OCI-LY7 (cell line): ENCODE measurements at regions not wholly inside any gene's neighbourhood (a gene's known extent, or its start where the extent isn't known, plus 50 kb on each side); places are given as distances from the start of the nearest gene placed in this dataset.

Experiments used
- BruUV-seq: library from RNA; stranded (reverse); fragments of 400-500 nt; replicated peaks from 2 replicates; lab custom pipeline; 2021; lab: Mats Ljungman, UMichigan
- CTCF ChIA-PET: fragments of 300-600 bp; sonication (Branson Sonifier 250); formaldehyde crosslinking; loops from one replicate; lab custom pipeline; 2022; ENCODE audit warnings: antibody characterized with exemption; ENCODE audit not compliant: unreplicated experiment; lab: Charles Lee
- POLR2A ChIA-PET: fragments of 300-600 bp; sonication (Branson Sonifier 250); formaldehyde crosslinking; loops from one replicate; lab custom pipeline; 2022; ENCODE audit warnings: antibody characterized with exemption; lab: Charles Lee
- DNase-seq: peaks from one replicate; pipeline ENCODE4 v3.0.0-alpha.2; 2015; ENCODE audit warnings: low spot score
- H2AFZ ChIP-seq: fragments of 200-600 bp; sonication (generic), shearing (Covaris generic); 2 replicates; pipeline ENCODE4 v1.6.1; 2014; ENCODE audit warnings: mild to moderate bottlenecking, antibody characterized with exemption, low read length, moderate library complexity
- H3K27ac ChIP-seq: fragments of 200-600 bp; sonication (generic); 2 replicates; pipeline ENCODE4 v1.5.1; 2014; ENCODE audit warnings: mixed run types, low read depth, mild to moderate bottlenecking, moderate library complexity, low read length, inconsistent platforms; ENCODE audit not compliant: poor library complexity, severe bottlenecking
- H3K36me3 ChIP-seq: fragments of 200-600 bp; sonication (generic); 2 replicates; pipeline ENCODE4 v1.6.1; 2014; ENCODE audit warnings: mild to moderate bottlenecking, antibody characterized with exemption, low read length, moderate library complexity, mixed read lengths; ENCODE audit not compliant: insufficient read depth
- H3K4me1 ChIP-seq: fragments of 200-600 bp; sonication (generic); 2 replicates; pipeline ENCODE4 v1.5.1; 2014; ENCODE audit warnings: mild to moderate bottlenecking, low read length; ENCODE audit not compliant: insufficient read depth, poor library complexity, severe bottlenecking
- H3K4me2 ChIP-seq: fragments of 200-600 bp; sonication (generic); 2 replicates; pipeline ENCODE4 v1.6.1; 2014; ENCODE audit warnings: mild to moderate bottlenecking, low read length
- H3K4me3 ChIP-seq: fragments of 200-600 bp; sonication (generic); 2 replicates; pipeline ENCODE4 v1.5.1; 2014; ENCODE audit warnings: mild to moderate bottlenecking, low read depth, low read length; ENCODE audit not compliant: poor library complexity, severe bottlenecking
- H3K79me2 ChIP-seq: fragments of 200-600 bp; sonication (generic); 2 replicates; pipeline ENCODE4 v1.6.1; 2016; ENCODE audit warnings: low read depth, mild to moderate bottlenecking, low read length, moderate library complexity, mixed read lengths; ENCODE audit not compliant: insufficient read depth
- H3K9me2 ChIP-seq: fragments of 200-600 bp; sonication (generic); 2 replicates; pipeline ENCODE4 v1.6.1; 2016; ENCODE audit warnings: mild to moderate bottlenecking, low read length, mixed read lengths; ENCODE audit not compliant: insufficient read depth
- H3K9me3 ChIP-seq: fragments of 200-600 bp; sonication (generic); 2 replicates; pipeline ENCODE4 v1.6.1; 2014; ENCODE audit warnings: mild to moderate bottlenecking, mixed run types, low read length, mixed read lengths
- H4K20me1 ChIP-seq: fragments of 200-600 bp; sonication (generic); 2 replicates; pipeline ENCODE4 v1.6.1; 2014; ENCODE audit warnings: mild to moderate bottlenecking, antibody characterized with exemption, low read length, moderate library complexity, mixed read lengths; ENCODE audit not compliant: insufficient read depth
- EZH2phosphoT487 ChIP-seq: fragments of 200-600 bp; sonication (generic); IDR thresholded peaks from 2 replicates; pipeline ENCODE4 v1.6.1; 2018; ENCODE audit warnings: low read depth, borderline replicate concordance, mild to moderate bottlenecking, mixed run types, antibody characterized with exemption, low read length, moderate library complexity, mixed read lengths
- intact Hi-C: fragments of 100-400 bp; cut with micrococcal nuclease; formaldehyde crosslinking; loops from one replicate; pipeline ENCODE4 v1.10.0; 2022; ENCODE audit not compliant: unreplicated experiment
- TF ChIP-seq, protein P1 (sequence below): fragments of 200-600 bp; sonication (generic); conservative IDR thresholded peaks from 2 replicates; pipeline ENCODE4 v1.5.1; 2014; ENCODE audit warnings: mild to moderate bottlenecking, antibody characterized with exemption, low read length, moderate library complexity, mixed read lengths

DNA sequence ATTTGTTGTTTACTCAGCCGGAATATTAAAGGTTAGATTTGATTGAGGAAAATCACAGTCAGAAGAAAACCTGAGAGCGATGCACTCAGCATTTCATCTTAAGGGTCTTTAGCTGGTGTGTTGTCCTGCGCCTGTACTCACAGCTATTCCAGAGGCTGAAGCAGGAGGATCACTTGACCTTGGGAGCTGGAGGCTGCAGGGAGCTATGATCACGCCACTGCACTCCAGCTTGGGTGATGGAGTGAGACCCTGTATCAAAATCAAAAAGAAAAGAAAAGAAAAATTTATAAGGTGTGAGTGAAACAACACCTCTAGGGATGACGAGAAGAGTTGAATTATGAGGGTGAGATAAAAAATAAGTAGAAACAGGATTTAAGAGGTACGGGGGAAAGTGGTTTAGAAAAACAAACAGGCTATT, 165.0 kb downstream of the TRIM27 start:
- H3K4me2 ChIP-seq, result peak overlapping the region; percentile 50; the same call in 1 of the 2 replicates
- H3K36me3 ChIP-seq, result no peaks in the 10 kb centered on the region
- POLR2A ChIA-PET, result interaction anchor here (0.7 kb wide), 1 partner anchor 84 kb away, joined by 3 read pairs; no protein-coding TSS in a partner anchor

DNA sequence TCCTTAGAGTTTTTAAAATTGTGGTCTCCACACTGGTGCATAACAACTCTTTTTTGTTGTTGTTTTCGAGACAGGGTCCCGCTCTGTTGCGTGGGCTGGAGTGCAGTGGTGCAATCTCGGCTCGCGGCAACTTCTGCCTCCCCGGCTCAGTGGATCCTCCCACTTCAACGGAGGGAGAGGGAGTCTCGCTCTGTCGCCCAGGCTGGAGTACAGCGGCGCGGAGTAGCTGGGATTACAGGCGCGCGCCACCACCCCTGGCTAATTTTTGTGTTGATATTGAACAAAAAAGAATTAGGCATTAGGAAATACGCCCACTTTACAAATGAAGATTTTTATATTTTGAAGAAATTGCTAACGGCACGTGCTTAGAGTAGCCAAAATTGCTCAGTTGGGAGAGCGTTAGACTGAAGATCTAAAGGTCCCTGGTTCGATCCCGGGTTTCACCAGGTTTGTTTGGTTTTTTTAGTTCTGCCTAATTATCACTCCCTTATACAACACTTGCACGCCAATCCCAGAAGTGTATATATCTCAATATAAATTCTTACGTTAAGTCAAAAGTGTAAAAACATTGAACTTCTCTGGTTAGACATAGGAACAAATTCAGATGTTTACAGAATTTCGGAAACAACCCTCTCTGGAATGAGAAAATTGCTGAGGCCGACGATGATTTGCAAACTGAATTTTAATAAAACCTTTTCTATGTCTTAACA, 159.6 kb downstream of the TRIM27 start:
- Histone ChIP-seq H3K4me3 (no peak overlapping the region), H3K4me1 (no peaks in the 10 kb centered on the region), H3K4me2 (no peak overlapping the region), H3K79me2 (no peaks in the 10 kb centered on the region), H3K27ac (no peak overlapping the region), H3K9me2 (no peaks in the 10 kb centered on the region), H2AFZ (no peak overlapping the region), H3K9me3 (no peaks in the 10 kb centered on the region), H4K20me1 (no peaks in the 10 kb centered on the region), H3K36me3 (no peaks in the 10 kb centered on the region)
- no TSS peak for BruUV-seq
- intact Hi-C loops, result no loop called here
- CTCF ChIA-PET, result no interaction called here
- TF ChIP-seq EZH2phosphoT487, result no peak
- TF ChIP-seq, protein P1, sequence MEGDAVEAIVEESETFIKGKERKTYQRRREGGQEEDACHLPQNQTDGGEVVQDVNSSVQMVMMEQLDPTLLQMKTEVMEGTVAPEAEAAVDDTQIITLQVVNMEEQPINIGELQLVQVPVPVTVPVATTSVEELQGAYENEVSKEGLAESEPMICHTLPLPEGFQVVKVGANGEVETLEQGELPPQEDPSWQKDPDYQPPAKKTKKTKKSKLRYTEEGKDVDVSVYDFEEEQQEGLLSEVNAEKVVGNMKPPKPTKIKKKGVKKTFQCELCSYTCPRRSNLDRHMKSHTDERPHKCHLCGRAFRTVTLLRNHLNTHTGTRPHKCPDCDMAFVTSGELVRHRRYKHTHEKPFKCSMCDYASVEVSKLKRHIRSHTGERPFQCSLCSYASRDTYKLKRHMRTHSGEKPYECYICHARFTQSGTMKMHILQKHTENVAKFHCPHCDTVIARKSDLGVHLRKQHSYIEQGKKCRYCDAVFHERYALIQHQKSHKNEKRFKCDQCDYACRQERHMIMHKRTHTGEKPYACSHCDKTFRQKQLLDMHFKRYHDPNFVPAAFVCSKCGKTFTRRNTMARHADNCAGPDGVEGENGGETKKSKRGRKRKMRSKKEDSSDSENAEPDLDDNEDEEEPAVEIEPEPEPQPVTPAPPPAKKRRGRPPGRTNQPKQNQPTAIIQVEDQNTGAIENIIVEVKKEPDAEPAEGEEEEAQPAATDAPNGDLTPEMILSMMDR, result no peak
- POLR2A ChIA-PET, result no interaction called here
- no peak for DNase-seq

More for the DNA sequence above, 165.0 kb downstream of the TRIM27 start:
- peak overlapping the region; percentile 36 for H3K4me3 ChIP-seq
- H3K9me3 ChIP-seq, result no peaks in the 10 kb centered on the region
- H3K9me2 ChIP-seq, result no peaks in the 10 kb centered on the region
- intact Hi-C loops, result no loop called here
- no peaks in the 10 kb centered on the region for H3K79me2 ChIP-seq
- CTCF ChIA-PET, result no interaction called here
- H3K27ac ChIP-seq, result no peak overlapping the region
- H2AFZ ChIP-seq, result peak overlapping the region; percentile 68
- DNase-seq, result no peak
- no peaks in the 10 kb centered on the region for H4K20me1 ChIP-seq
- TF ChIP-seq EZH2phosphoT487, result no peak
- TF ChIP-seq, protein P1, result no peak
- no peaks in the 10 kb centered on the region for H3K4me1 ChIP-seq
- no TSS peak for BruUV-seq

- Histone ChIP-seq H2AFZ (no peak overlapping the region), H3K79me2 (no peaks in the 10 kb centered on the region), H3K4me2 (no peak overlapping the region), H4K20me1 (no peaks in the 10 kb centered on the region), H3K4me3 (no peak overlapping the region), H3K9me2 (no peaks in the 10 kb centered on the region), H3K4me1 (no peaks in the 10 kb centered on the region), H3K27ac (no peak overlapping the region), H3K36me3 (no peaks in the 10 kb centered on the region), H3K9me3 (no peaks in the 10 kb centered on the region)
- no peak for DNase-seq
- TF ChIP-seq EZH2phosphoT487, result no peak
- TF ChIP-seq, protein P1, result no peak
- CTCF ChIA-PET, result no interaction called here
- intact Hi-C loops, result no loop called here
- POLR2A ChIA-PET, result no interaction called here
- no TSS peak for BruUV-seq
Observed at GRCh38 chr6:28764761-28765282, 159.0 kb downstream of the TRIM27 start.
